Smooth muscle cell (in vitro differentiated cells): ENCODE measurements at regions not wholly inside any gene's neighbourhood (a gene's known extent, or its start where the extent isn't known, plus 50 kb on each side); places are given as distances from the start of the nearest gene placed in this dataset.
A peak's percentile ranks its signal among the peaks of the same experiment; 100 is the strongest.

Experiments used
- DNase-seq: peaks from one replicate; lab custom pipeline; 2025; ENCODE audit not compliant: unreplicated experiment; lab: John Stamatoyannopoulos, UW
- H2AFZ ChIP-seq: fragments of 200-600 bp; sonication (generic); 2 replicates; pipeline ENCODE4 v1.6.0; 2016; ENCODE audit warnings: antibody characterized with exemption, low read depth, mild to moderate bottlenecking
- H3F3A ChIP-seq: fragments of 200-600 bp; sonication (generic); 2 replicates; pipeline ENCODE4 v1.6.0; 2017; ENCODE audit warnings: antibody characterized with exemption, low read depth
- H3K27ac ChIP-seq: fragments of 200-600 bp; sonication (generic); 2 replicates; pipeline ENCODE4 v1.5.1; 2016; ENCODE audit warnings: low read depth, mild to moderate bottlenecking
- H3K27me3 ChIP-seq: fragments of 200-600 bp; sonication (generic); 2 replicates; pipeline ENCODE4 v1.6.1; 2016; ENCODE audit warnings: low read depth, mild to moderate bottlenecking
- H3K36me3 ChIP-seq: fragments of 200-600 bp; sonication (generic); 2 replicates; pipeline ENCODE4 v1.5.1; 2016; ENCODE audit warnings: low read depth
- H3K4me1 ChIP-seq: fragments of 200-600 bp; sonication (generic); 2 replicates; pipeline ENCODE4 v1.5.1; 2016; ENCODE audit warnings: low read depth
- H3K4me2 ChIP-seq: fragments of 200-600 bp; sonication (generic); 2 replicates; pipeline ENCODE4 v1.6.0; 2016; ENCODE audit warnings: mild to moderate bottlenecking
- H3K4me3 ChIP-seq: fragments of 200-600 bp; sonication (generic); 2 replicates; pipeline ENCODE4 v1.5.1; 2016; ENCODE audit warnings: mild to moderate bottlenecking
- H3K79me2 ChIP-seq: fragments of 200-600 bp; sonication (generic); 2 replicates; pipeline ENCODE4 v1.6.0; 2016; ENCODE audit warnings: low read depth, mild to moderate bottlenecking
- H3K9ac ChIP-seq: fragments of 200-600 bp; sonication (generic); 2 replicates; pipeline ENCODE4 v1.6.0; 2016; ENCODE audit warnings: low read depth
- H3K9me3 ChIP-seq: fragments of 200-600 bp; sonication (generic); replicated peaks from 2 replicates; pipeline ENCODE4 v1.5.1; 2016; ENCODE audit warnings: low read depth
- H4K20me1 ChIP-seq: fragments of 200-600 bp; sonication (generic); 2 replicates; pipeline ENCODE4 v1.6.0; 2016; ENCODE audit warnings: low read depth
- CTCF ChIP-seq: fragments of 200-600 bp; sonication (generic); IDR thresholded peaks from 2 replicates; pipeline ENCODE4 v1.5.1; 2017; ENCODE audit warnings: borderline replicate concordance, mild to moderate bottlenecking, antibody characterized with exemption; ENCODE audit not compliant: insufficient read depth, poor library complexity, severe bottlenecking
- WGBS: methylation state at CpG from one replicate; pipeline ENCODE4 v1.1.7; 2016; ENCODE audit warnings: low lambda C conversion rate; 5-methylcytosine and 5-hydroxymethylcytosine counted together

DNA sequence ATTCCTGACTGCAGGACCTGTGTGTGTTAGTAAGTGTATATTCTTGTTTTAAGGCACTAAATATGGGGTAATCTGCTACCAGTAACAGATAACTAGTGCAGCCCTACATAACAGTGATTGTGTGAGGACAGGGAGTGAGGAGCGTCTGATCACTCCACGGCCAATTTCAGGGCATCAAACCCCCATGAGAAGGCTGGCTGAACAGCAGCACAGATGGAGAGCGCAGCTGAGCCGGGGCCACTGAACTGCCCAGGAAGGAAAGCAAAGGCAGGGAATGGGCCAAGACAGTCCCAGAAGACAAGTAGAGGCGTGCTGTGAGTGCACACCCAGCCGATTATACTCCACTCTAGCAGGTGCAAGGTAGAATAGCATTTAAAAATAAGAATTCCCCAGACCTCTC is 157.1 kb upstream of the CHST15 start:
- Histone ChIP-seq H3K27me3 (peaks cover 8% of the 10 kb centered on the region), H3K4me1 (no peaks in the 10 kb centered on the region), H2AFZ (no peak overlapping the region), H3K4me3 (no peak overlapping the region), H4K20me1 (no peaks in the 10 kb centered on the region), H3F3A (no peaks in the 10 kb centered on the region), H3K4me2 (no peak overlapping the region), H3K27ac (no peak overlapping the region), H3K9ac (no peak overlapping the region), H3K79me2 (no peaks in the 10 kb centered on the region), H3K36me3 (no peaks in the 10 kb centered on the region), H3K9me3 (no peaks in the 10 kb centered on the region)
- 98% methylated on average over 6 of the region's 6 CpGs for WGBS
- no peak for DNase-seq
- TF ChIP-seq CTCF = no peak

- Histone ChIP-seq H3K79me2 (no peaks in the 10 kb centered on the region), H3K36me3 (no peaks in the 10 kb centered on the region), H4K20me1 (no peaks in the 10 kb centered on the region), H3K4me3 (no peak overlapping the region), H3K9me3 (no peaks in the 10 kb centered on the region), H3K4me1 (no peaks in the 10 kb centered on the region), H3K4me2 (no peak overlapping the region), H3K9ac (no peak overlapping the region), H3K27ac (no peak overlapping the region), H3F3A (no peaks in the 10 kb centered on the region), H2AFZ (no peak overlapping the region), H3K27me3 (peaks cover 8% of the 10 kb centered on the region)
- no peak for DNase-seq
- peak; percentile 29 for TF ChIP-seq CTCF
- 77% methylated on average over 8 of the region's 8 CpGs for WGBS
These were observed 156.5 kb upstream of the CHST15 start for GRCh38 chr10:124249812-124250432.

- H3K27me3 ChIP-seq = peaks cover 8% of the 10 kb centered on the region
- H3K36me3 ChIP-seq = no peaks in the 10 kb centered on the region
- no peaks in the 10 kb centered on the region for H3K79me2 ChIP-seq
- H3K4me3 ChIP-seq = no peak overlapping the region
- H3K4me2 ChIP-seq = no peak overlapping the region
- 90% methylated on average over 6 of the region's 6 CpGs for WGBS
- no peak overlapping the region for H3K9ac ChIP-seq
- H3K4me1 ChIP-seq = no peaks in the 10 kb centered on the region
- no peak overlapping the region for H3K27ac ChIP-seq
- H3F3A ChIP-seq = no peaks in the 10 kb centered on the region
- no peaks in the 10 kb centered on the region for H3K9me3 ChIP-seq
- H2AFZ ChIP-seq = no peak overlapping the region
- TF ChIP-seq CTCF = no peak
- no peak for DNase-seq
- no peaks in the 10 kb centered on the region for H4K20me1 ChIP-seq
These were observed 155.8 kb upstream of the CHST15 start for GRCh38 chr10:124249196-124249595.
